H54 (cell line): ENCODE measurements at regions not wholly inside any gene's neighbourhood (a gene's known extent, or its start where the extent isn't known, plus 50 kb on each side); places are given as distances from the start of the nearest gene placed in this dataset.
"Not testable (repeated sequence)": the region's sequence is repeated elsewhere in the genome, so short reads cannot be mapped to it uniquely, and the experiment has no call there.

Experiments used
- DNase-seq: peaks from one replicate; pipeline ENCODE4 v3.0.0; 2011; ENCODE audit warnings: low spot score, mixed read lengths; ENCODE audit not compliant: insufficient read length
- FAIRE-seq: peaks from 3 replicates; lab custom pipeline; 2011; peaks lifted over from hg19 to GRCh38; lab: Jason Lieb, UNC
- POLR2A ChIP-seq: IDR thresholded peaks from 2 replicates; pipeline ENCODE4 v1.6.1; 2011; ENCODE audit warnings: low read depth, mild to moderate bottlenecking, low read length

- DNase-seq (no peak), FAIRE-seq (no peak)
- TF ChIP-seq POLR2A = no peak
Measured at GRCh38 chr18:78494204-78495085, 485.2 kb upstream of the SALL3 start.

- FAIRE-seq = no peak
Measured at GRCh38 chr18:78495550-78495949, 484.1 kb upstream of the SALL3 start.

DNA sequence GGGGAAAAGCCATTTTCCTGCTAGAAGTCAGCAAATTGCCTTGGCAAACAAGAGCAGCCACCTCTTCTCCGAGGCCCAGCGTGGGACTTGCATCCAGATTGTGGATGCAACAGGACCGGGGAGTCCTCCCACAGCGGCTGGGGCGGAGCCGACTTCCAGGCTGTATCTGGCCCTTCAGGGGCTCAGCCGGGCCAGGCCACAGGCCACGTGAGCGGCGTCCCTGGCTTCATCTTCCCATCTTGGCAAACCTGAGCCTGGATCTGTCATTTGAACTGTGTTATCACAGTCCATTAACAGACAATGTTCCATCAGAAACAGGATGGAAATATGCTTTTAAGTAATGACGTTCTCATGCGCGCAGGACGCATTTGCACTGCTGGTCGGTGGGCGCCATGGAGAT is 483.5 kb upstream of the SALL3 start:
- DNase-seq = no peak
- no peak for FAIRE-seq
- no peak for TF ChIP-seq POLR2A

More at GRCh38 chr18:78495550-78495949, 484.1 kb upstream of the SALL3 start:
- no peak for DNase-seq
- no peak for TF ChIP-seq POLR2A

DNA sequence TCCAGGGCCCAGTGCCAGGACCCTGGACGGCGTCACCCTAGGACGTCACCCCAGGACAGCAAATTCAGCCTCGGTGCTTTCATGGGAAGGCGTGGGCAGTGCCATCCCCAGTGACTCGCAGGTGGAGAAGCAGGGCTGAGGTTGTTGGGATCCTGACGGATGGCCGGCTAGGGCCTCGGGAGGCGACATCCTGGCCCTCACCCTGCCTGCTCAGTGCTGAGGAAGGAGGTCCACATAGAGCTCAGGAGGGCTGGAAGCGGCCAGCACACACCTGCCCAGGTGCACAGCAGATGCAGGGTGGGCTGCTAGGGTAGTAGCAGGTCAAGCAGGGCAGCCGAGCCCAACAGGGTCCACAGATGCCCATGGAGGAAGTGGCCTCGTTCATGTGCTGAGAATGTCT is 482.0 kb upstream of the SALL3 start:
- DNase-seq = no peak
- no peak for TF ChIP-seq POLR2A
- no peak for FAIRE-seq

GRCh38 chr18:78499586-78499985 is 480.0 kb upstream of the SALL3 start:
- TF ChIP-seq POLR2A = no peak
- no peak for DNase-seq
- no peak for FAIRE-seq

DNA sequence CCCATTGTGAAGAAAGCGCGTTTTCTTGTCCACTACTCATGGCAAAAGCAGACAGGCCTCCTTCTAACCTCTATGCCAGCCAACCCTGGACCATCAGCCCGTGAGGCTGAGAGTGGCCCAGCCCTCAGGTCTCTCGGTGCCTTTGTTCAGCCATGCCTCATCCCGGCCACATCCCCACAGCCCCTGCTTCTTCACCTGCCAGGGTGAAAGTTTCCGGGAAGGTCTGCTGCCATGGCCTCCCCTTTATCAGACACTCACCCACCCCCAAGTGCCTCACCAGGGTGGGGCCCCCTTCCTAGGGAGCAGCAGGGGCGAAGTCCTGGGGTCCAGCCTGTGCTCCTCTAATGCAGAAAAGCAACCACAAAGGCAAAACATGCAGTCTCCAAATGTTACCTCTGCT is 478.4 kb upstream of the SALL3 start:
- TF ChIP-seq POLR2A = no peak
- FAIRE-seq = no peak
- DNase-seq = no peak

DNA sequence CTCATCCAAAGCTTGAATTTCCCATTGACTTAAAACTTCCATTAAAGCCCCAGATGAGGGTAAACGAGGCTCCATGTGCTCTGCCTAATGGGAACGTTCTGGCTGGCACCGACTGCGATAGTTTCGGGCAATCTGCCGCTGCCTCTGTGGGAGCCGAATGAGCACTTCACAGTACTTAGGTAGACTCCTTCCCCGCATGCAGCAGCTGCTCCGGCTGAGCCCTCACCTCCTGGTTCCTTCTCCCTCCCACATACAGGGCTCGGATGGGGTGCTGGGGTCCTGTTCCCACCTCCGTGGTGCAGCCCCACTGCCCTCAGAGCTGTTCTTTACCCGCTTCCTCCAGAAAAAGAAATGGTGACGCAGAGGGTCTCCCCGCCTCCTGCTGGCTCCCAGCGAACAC is 476.5 kb upstream of the SALL3 start:
- no peak for TF ChIP-seq POLR2A
- DNase-seq (no peak), FAIRE-seq (no peak)

DNA sequence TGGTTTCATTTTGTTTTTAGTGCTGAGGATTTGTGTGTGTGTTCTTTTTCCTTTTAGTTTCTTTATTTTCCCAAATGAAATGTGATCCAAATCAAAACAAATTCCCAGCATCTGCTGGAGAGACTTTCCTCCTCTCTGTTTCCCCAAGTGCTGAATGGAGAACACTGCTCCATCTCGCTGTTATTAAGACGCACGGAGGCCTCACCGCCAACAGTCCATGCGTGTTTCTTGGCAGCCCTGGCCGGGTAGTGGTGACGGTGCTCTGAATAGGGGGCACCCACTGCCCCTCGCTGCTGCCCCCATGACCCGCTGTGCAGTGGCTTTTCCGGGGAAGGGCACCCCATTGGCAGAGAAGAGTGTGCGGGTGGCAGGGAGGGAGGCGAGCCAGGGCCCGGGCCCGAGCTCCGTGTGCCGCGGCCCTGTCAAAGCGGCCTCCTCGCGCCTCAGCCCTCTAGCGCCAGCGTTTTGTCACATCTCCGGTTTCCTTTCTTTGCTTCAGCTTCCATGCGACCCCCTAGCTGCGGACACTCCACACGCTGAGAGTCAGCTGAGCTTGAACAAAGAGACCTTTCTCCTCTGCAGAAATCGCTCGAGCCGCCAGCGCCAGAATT is 473.7 kb upstream of the SALL3 start:
- no peak for TF ChIP-seq POLR2A
- DNase-seq (no peak), FAIRE-seq (no peak)

DNA sequence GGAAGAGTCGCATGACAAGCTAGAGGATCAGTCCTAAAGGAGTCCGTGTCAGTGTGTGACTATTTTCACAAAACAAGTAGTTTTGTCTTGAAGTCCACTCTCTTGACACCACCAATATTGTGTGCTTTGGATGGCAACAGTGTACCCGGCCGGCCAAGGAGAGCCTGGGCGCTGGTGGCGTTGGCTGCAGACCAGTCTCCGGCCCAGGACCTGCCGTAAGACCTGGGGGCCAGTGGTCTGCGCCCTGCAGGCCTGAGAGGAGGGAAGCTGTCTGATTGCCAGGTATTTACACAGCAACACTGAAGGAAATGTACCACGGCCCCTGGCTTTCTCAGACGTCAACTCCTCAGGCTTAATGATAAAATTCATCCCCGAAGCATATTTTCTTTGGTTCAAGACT is 472.4 kb upstream of the SALL3 start:
- DNase-seq (no peak), FAIRE-seq (no peak)
- no peak for TF ChIP-seq POLR2A

DNA sequence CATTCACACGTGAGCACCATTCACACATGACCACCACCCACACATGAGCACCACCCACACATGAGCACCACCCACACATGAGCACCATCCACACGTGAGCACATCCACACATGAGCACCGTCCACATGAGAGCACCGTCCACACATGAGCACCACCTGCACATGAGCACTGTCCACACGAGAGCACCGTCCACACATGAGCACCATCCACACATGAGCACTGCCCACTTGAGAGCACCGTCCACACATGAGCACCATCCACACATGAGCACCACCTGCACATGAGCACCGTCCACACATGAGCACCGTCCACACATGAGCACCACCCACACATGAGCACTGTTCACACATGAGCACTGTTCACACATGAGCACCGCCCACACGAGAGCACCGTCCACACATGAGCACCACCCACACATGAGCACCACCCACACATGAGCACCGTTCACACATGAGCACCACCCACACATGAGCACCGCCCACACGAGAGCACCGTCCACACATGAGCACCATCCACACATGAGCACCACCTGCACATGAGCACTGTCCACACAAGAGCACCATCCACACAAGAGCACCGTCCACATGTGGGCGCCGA is 471.3 kb upstream of the SALL3 start:
- not testable (repeated sequence) for FAIRE-seq, DNase-seq

DNA sequence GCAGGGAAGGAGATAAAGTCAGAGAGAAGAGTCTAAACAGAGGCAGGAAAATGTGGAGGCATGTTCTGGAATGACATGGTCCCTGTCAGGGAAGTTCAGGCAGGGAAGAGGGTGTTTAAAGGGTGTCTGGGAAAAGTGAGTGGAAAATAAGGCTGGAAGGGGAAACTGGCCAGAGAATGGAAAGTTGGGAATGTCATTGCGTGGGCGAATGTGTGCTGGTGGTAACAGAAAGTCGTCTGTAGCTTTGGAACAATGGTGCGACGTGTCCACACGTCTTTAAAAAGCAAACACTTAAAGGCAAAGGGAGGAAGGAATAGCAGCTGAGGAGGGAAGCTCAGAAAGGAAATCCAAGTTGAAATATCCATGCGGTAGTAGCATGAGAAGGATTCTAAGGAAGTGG is 469.5 kb upstream of the SALL3 start:
- no peak for TF ChIP-seq POLR2A
- no peak for DNase-seq
- FAIRE-seq = no peak

GRCh38 chr18:78510636-78511035 is 469.0 kb upstream of the SALL3 start:
- DNase-seq = no peak
- no peak for TF ChIP-seq POLR2A
- no peak for FAIRE-seq

- DNase-seq (no peak), FAIRE-seq (no peak)
- no peak for TF ChIP-seq POLR2A
Measured at GRCh38 chr18:78511666-78512601, 467.7 kb upstream of the SALL3 start.
